Ovary (tissue), 7 donors: ENCODE measurements at regions not wholly inside any gene's neighbourhood (a gene's known extent, or its start where the extent isn't known, plus 50 kb on each side); places are given as distances from the start of the nearest gene placed in this dataset.

Source experiments
- DNase-seq, 5 donors: peaks; one replicate each; pipeline ENCODE4 v3.0.0-alpha.2; 2019 to 2020
- H3K27ac ChIP-seq, 2 donors: fragments of 200-600 bp; one replicate each; pipeline versions ENCODE4 v1.5.1 to v1.8.0; 2019 to 2022
- H3K27me3 ChIP-seq: fragments of 200-600 bp; one replicate; pipeline ENCODE4 v1.8.0; 2022
- H3K36me3 ChIP-seq: fragments of 200-600 bp; sonication (generic); one replicate; pipeline ENCODE4 v1.5.1; 2019
- H3K4me1 ChIP-seq: one replicate; pipeline ENCODE4 v1.8.1; 2013; ENCODE audit warnings: mild to moderate bottlenecking, moderate library complexity; ENCODE audit not compliant: insufficient read depth
- H3K4me3 ChIP-seq: fragments of 200-600 bp; sonication (generic); one replicate; pipeline ENCODE4 v1.5.1; 2017
- H3K9me3 ChIP-seq, 2 donors: fragments of 200-600 bp in 1 of 2; sonication (generic) in 1 of 2; one replicate each; pipeline versions ENCODE4 v1.5.1 to v1.8.1; 2013 to 2019; ENCODE audit warnings: mild to moderate bottlenecking in 1 of 2, moderate library complexity in 1 of 2
- EP300 ChIP-seq: sonication (generic); formaldehyde crosslinking; IDR thresholded peaks from one replicate; pipeline ENCODE4 v1.6.1; 2017; ENCODE audit warnings: antibody characterized with exemption
- POLR2A ChIP-seq: fragments of 450-650 bp; IDR thresholded peaks from one replicate; pipeline ENCODE4 v1.6.1; 2017; ENCODE audit warnings: antibody characterized with exemption, mild to moderate bottlenecking, moderate library complexity
- WGBS, 3 donors: extraction: QIAGEN DNeasy Blood & Tissue Kit in 1 of 3; methylation state at CpG; one replicate each; pipeline versions ENCODE4 v1.1.5 to v1.1.7; 2013 to 2017; 5-methylcytosine and 5-hydroxymethylcytosine counted together
- intact Hi-C, 4 donors: fragments of 100-400 bp; cut with DNase I; formaldehyde crosslinking; loops; one replicate each; pipeline versions ENCODE4 v1.11.0 to v1.15.1; 2022 to 2023
- TF ChIP-seq, protein P1 (sequence below), 3 donors: fragments of 450-650 bp in 2 of 3; fragments of 200-600 bp in 1 of 3; IDR thresholded peaks; one replicate each; pipeline versions ENCODE4 v1.5.1 to v1.8.0; 2016 to 2022; ENCODE audit warnings: antibody characterized with exemption in 3 of 3, mild to moderate bottlenecking in 1 of 3
- donor health status: DM: no; HTN: no; CAD: no; lungs with moderate emphysema.
- donor health status: DM: no; HTN: no; CAD: no.
- donor health status: Bipolar disorder and iron deficiency.
- donor health status: DM: no; HTN: no; CAD: no.
- donor health status: DM: yes; HTN: yes; CAD: no.

DNA sequence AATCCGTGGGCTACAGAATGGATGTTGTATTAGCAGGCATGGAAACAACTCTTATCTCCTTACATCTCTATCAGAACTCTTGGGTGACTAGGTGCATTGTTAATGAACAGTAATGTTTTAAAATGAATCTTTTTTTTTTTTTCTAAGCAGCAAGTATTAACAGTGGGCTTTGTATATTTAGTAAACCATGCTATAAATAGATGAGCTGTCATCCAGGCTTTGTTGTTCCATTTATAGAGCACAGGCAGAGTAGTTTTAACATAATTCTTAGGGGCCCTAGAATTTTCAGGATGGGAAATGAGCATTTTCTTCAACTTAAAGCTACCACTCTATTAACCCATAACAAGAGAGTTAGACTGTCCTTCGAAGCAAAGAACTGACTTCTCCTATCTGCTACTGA, 233.7 kb upstream of the ADAMTSL1 start:
- TF ChIP-seq, protein P1, sequence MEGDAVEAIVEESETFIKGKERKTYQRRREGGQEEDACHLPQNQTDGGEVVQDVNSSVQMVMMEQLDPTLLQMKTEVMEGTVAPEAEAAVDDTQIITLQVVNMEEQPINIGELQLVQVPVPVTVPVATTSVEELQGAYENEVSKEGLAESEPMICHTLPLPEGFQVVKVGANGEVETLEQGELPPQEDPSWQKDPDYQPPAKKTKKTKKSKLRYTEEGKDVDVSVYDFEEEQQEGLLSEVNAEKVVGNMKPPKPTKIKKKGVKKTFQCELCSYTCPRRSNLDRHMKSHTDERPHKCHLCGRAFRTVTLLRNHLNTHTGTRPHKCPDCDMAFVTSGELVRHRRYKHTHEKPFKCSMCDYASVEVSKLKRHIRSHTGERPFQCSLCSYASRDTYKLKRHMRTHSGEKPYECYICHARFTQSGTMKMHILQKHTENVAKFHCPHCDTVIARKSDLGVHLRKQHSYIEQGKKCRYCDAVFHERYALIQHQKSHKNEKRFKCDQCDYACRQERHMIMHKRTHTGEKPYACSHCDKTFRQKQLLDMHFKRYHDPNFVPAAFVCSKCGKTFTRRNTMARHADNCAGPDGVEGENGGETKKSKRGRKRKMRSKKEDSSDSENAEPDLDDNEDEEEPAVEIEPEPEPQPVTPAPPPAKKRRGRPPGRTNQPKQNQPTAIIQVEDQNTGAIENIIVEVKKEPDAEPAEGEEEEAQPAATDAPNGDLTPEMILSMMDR (IDR thresholded peaks at IDR 0.05): no peak
- TF ChIP-seq POLR2A (no peak), EP300 (no peak)
- Histone ChIP-seq H3K27me3 (no peaks in the 10 kb centered on the region), H3K36me3 (no peaks in the 10 kb centered on the region), H3K9me3 (no peaks in the 10 kb centered on the region), H3K4me3 (no peak overlapping the region), H3K4me1 (no peaks in the 10 kb centered on the region), H3K27ac (no peak overlapping the region)
- no peak for DNase-seq
- 39 to 40% (median 39%) methylated on average over 2 of the region's 2 CpGs for WGBS, 3 donors
- intact Hi-C loops: no loop called here

DNA sequence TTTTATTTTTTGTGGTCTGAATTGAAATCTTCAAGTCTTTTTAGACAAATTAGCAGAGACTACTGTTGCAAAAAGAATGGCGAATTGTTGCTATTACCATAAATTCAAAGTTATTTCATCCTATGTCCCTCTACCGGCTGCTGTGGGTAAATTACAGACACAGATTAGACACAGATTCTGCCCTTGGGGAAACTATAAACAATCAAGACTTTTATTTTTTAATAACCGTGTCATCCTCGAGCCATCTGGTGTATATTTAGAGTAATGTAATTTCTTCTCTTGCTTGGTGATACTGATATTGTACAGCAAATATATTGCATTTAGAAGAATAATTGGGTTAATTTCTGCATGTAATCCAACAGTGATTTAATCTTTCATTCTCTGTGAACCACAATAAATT, 228.0 kb upstream of the ADAMTSL1 start:
- no peak overlapping the region for H3K4me3 ChIP-seq
- TF ChIP-seq EP300 (no peak), POLR2A (no peak)
- TF ChIP-seq, protein P1 (IDR thresholded peaks at IDR 0.05): no peak
- H3K36me3 ChIP-seq: no peaks in the 10 kb centered on the region
- no peak overlapping the region for H3K27ac ChIP-seq
- 19 to 50% (median 24%) methylated on average over 4 of the region's 4 CpGs for WGBS, 3 donors
- no peaks in the 10 kb centered on the region for H3K9me3 ChIP-seq
- H3K27me3 ChIP-seq: no peaks in the 10 kb centered on the region
- H3K4me1 ChIP-seq: no peaks in the 10 kb centered on the region
- DNase-seq: no peak
- intact Hi-C loops: no loop called here

DNA sequence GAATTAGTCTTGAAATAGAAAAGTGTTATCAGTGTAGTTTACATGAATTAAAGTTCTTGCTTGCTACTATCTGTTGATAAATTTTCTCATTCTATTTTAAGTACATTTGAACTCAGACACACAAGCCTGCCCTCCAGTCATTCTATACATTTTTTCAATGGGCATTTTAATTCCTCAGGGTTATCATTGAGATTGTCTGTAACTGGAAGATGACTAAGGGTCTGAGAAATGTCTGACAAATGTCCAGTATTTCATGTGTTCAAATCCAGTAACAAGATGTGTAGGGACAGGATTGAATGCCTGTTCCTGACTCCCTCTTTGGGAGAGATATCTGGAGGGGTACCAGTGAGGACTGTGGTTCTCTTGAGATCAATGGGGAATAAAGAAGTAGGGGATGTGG, 223.9 kb upstream of the ADAMTSL1 start:
- Histone ChIP-seq H3K9me3 (no peaks in the 10 kb centered on the region), H3K36me3 (no peaks in the 10 kb centered on the region), H3K27me3 (no peaks in the 10 kb centered on the region), H3K4me1 (no peaks in the 10 kb centered on the region), H3K4me3 (no peak overlapping the region), H3K27ac (no peak overlapping the region)
- intact Hi-C loops: loop anchor here in 3 of 4 donors (5.0 to 10.0 kb wide), 4 partner anchors 185 to 782 kb away; partner anchors contain the start of gene SAXO1 (in 1 of the 3)
- TF ChIP-seq POLR2A (no peak), EP300 (no peak)
- TF ChIP-seq, protein P1 (IDR thresholded peaks at IDR 0.05): no peak
- no peak for DNase-seq

DNA sequence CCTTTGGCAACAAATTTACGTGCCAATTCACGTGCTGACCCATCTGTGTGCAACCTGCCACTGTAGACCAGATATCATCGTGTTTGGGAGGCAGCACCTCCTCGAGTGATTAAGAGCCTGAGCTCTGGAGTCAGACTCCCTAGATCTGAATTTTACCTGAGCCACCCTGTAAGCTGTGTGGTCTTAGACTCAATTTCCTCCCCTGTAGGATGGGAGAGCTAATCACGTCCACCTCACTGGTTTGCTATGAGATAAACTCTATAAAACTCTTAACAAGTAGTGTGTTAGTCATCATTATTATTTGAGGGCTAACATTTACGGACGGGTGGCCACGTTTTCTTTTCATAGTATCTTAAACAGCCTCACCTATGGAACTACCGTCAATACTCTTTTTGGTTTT, 220.0 kb upstream of the ADAMTSL1 start:
- WGBS, 3 donors: 76 to 82% (median 77%) methylated on average over 9 of the region's 9 CpGs
- no peak for TF ChIP-seq EP300
- TF ChIP-seq, protein P1 (IDR thresholded peaks at IDR 0.05): no peak
- TF ChIP-seq POLR2A: no peak
- H3K4me3 ChIP-seq: no peak overlapping the region
- no peaks in the 10 kb centered on the region for H3K9me3 ChIP-seq
- DNase-seq: no peak
- H3K4me1 ChIP-seq: no peaks in the 10 kb centered on the region
- H3K36me3 ChIP-seq: no peaks in the 10 kb centered on the region
- H3K27ac ChIP-seq: no peak overlapping the region
- intact Hi-C loops: loop anchor here in 3 of 4 donors (5.0 to 10.0 kb wide), 4 partner anchors 181 to 778 kb away; partner anchors contain the start of gene SAXO1 (in 1 of the 3)
- no peaks in the 10 kb centered on the region for H3K27me3 ChIP-seq
